Lower lobe of right lung (tissue), 2 donors: ENCODE measurements at regions not wholly inside any gene's neighbourhood (a gene's known extent, or its start where the extent isn't known, plus 50 kb on each side); places are given as distances from the start of the nearest gene placed in this dataset.
A peak's percentile ranks its signal among the peaks of the same experiment; 100 is the strongest.
"Not testable (repeated sequence)": the region's sequence is repeated elsewhere in the genome, so short reads cannot be mapped to it uniquely, and the experiment has no call there.

Experiments
- ATAC-seq, 2 donors: fragments of 200-7000 bp; cut with Tn5 transposase; one replicate each; pipeline ENCODE4 v1.9.1; 2020 to 2022; ENCODE audit warnings: mild to moderate bottlenecking in 2 of 2, moderate library complexity in 2 of 2
- DNase-seq: peaks from one replicate; pipeline ENCODE4 v3.0.0-alpha.2; 2020
- H3K27ac ChIP-seq: fragments of 200-600 bp; one replicate; pipeline ENCODE4 v1.8.0; 2022
- H3K27me3 ChIP-seq: fragments of 200-600 bp; one replicate; pipeline ENCODE4 v1.8.0; 2022; ENCODE audit warnings: low read depth
- H3K36me3 ChIP-seq: fragments of 200-600 bp; one replicate; pipeline ENCODE4 v1.8.0; 2022; ENCODE audit warnings: mild to moderate bottlenecking
- H3K4me1 ChIP-seq: fragments of 200-600 bp; one replicate; pipeline ENCODE4 v1.8.0; 2022
- H3K4me3 ChIP-seq: fragments of 200-600 bp; one replicate; pipeline ENCODE4 v1.8.0; 2022; ENCODE audit warnings: mild to moderate bottlenecking
- H3K9me3 ChIP-seq: fragments of 200-600 bp; one replicate; pipeline ENCODE4 v1.8.0; 2022
- intact Hi-C: fragments of 100-400 bp; cut with DNase I; formaldehyde crosslinking; loops from one replicate; pipeline ENCODE4 v1.11.0; 2022
- TF ChIP-seq, protein P1 (sequence below): fragments of 200-600 bp; IDR thresholded peaks from one replicate; pipeline ENCODE4 v1.8.0; 2022; ENCODE audit warnings: antibody characterized with exemption, mild to moderate bottlenecking
- donor health status: DM: no; HTN: yes; CAD: no; lungs with severe emphysema.

- no peak for ATAC-seq
- Histone ChIP-seq H3K4me3 (no peak overlapping the region), H3K27me3 (no peaks in the 10 kb centered on the region), H3K9me3 (no peaks in the 10 kb centered on the region), H3K36me3 (no peaks in the 10 kb centered on the region), H3K27ac (no peak overlapping the region), H3K4me1 (no peaks in the 10 kb centered on the region)
- intact Hi-C loops: no loop called here
- DNase-seq: no peak
- TF ChIP-seq, protein P1, sequence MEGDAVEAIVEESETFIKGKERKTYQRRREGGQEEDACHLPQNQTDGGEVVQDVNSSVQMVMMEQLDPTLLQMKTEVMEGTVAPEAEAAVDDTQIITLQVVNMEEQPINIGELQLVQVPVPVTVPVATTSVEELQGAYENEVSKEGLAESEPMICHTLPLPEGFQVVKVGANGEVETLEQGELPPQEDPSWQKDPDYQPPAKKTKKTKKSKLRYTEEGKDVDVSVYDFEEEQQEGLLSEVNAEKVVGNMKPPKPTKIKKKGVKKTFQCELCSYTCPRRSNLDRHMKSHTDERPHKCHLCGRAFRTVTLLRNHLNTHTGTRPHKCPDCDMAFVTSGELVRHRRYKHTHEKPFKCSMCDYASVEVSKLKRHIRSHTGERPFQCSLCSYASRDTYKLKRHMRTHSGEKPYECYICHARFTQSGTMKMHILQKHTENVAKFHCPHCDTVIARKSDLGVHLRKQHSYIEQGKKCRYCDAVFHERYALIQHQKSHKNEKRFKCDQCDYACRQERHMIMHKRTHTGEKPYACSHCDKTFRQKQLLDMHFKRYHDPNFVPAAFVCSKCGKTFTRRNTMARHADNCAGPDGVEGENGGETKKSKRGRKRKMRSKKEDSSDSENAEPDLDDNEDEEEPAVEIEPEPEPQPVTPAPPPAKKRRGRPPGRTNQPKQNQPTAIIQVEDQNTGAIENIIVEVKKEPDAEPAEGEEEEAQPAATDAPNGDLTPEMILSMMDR: no peak
Observed at GRCh38 chr10:53029449-53029848, 256.9 kb upstream of the MBL2 start.

DNA sequence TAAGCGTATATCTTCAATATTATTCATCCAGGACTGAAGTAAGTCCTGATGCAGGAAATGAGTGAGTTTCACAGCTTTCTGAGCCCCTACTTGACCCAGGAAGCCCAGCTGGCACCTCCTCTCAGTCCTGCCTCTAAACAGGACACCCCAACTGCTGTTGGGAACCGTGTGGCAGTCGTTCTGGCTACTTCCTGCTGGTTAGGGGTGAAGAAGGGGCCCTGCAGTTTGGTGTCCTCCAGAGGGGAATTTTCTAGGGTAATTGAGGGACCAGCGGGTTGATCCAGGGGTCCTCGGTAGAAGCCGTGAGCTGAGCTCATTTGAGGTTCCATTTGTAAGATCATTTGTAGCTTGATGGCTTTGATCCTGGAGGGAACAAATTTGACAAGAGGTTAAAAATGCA is 253.2 kb upstream of the MBL2 start:
- H3K4me1 ChIP-seq, DNase-seq, H3K27me3 ChIP-seq, H3K27ac ChIP-seq, ATAC-seq, intact Hi-C loops, H3K36me3 ChIP-seq, H3K4me3 ChIP-seq, H3K9me3 ChIP-seq: not testable (repeated sequence)

DNA sequence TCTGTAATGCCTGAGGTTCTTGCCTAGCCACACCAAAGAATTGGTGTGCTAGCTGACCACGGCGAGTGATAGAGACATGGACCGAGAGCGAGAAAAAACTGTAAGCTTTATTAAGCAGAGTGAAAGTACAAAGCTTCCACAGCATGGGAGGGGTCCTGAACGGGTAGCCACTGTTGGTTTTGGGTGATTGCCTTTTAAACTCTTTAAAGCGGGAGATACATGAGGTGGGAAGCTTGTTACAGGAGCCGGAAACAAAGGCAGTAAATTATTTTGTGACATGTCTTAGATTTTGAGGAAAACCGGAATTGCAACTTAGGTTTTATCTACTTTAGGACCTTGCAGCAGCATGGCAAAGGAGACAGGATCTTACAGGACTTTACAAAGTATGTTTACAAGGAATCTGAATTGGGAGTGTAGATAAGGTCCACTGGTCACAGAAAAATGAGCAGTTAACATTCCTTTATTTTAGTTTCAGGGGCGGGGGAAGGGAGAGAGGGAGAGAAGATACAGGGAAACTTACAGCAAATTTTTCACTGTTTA is 252.7 kb upstream of the MBL2 start:
- DNase-seq (no peak), ATAC-seq (no peak)
- Histone ChIP-seq H3K4me1 (no peaks in the 10 kb centered on the region), H3K36me3 (no peaks in the 10 kb centered on the region), H3K9me3 (no peaks in the 10 kb centered on the region), H3K4me3 (peak overlapping the region; percentile 30), H3K27me3 (no peaks in the 10 kb centered on the region), H3K27ac (no peak overlapping the region)
- TF ChIP-seq, protein P1: no peak
- intact Hi-C loops: no loop called here

DNA sequence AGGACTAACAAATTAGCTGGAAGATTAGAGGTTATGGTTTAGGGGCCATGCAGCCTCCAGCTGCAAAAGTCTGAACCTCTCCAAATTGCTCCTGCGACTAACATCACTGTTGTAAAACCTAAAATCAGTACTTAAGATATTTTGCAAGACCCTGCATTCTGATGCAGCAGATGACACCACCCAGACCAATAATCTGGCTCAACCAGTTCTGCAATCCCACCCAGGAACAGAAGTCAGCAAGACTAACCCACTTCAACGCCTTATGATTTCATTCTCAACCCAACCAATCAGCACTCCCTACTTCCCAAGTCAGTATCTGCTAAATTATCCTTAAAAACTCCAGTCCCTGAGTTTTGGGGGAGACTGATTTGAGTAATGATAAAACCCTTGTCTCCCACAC is 250.8 kb upstream of the MBL2 start:
- intact Hi-C loops: no loop called here
- ATAC-seq: no peak
- H3K9me3 ChIP-seq: no peaks in the 10 kb centered on the region
- no peaks in the 10 kb centered on the region for H3K4me1 ChIP-seq
- H3K27me3 ChIP-seq: no peaks in the 10 kb centered on the region
- H3K27ac ChIP-seq: no peak overlapping the region
- H3K36me3 ChIP-seq: no peaks in the 10 kb centered on the region
- H3K4me3 ChIP-seq: no peak overlapping the region
- no peak for DNase-seq
- TF ChIP-seq, protein P1: no peak

GRCh38 chr10:53022611-53023088 is 250.1 kb upstream of the MBL2 start:
- Histone ChIP-seq H3K27me3 (no peaks in the 10 kb centered on the region), H3K4me1 (no peaks in the 10 kb centered on the region), H3K4me3 (no peak overlapping the region), H3K36me3 (no peaks in the 10 kb centered on the region), H3K9me3 (no peaks in the 10 kb centered on the region), H3K27ac (no peak overlapping the region)
- intact Hi-C loops: no loop called here
- TF ChIP-seq, protein P1: no peak
- no peak for DNase-seq
- no peak for ATAC-seq

GRCh38 chr10:53013201-53013810 is 240.7 kb upstream of the MBL2 start:
- no peak for ATAC-seq
- Histone ChIP-seq H3K4me1 (no peaks in the 10 kb centered on the region), H3K27me3 (no peaks in the 10 kb centered on the region), H3K9me3 (no peaks in the 10 kb centered on the region), H3K4me3 (no peak overlapping the region), H3K27ac (no peak overlapping the region), H3K36me3 (no peaks in the 10 kb centered on the region)
- no peak for DNase-seq
- TF ChIP-seq, protein P1: no peak
- intact Hi-C loops: no loop called here
